PC-9 (cell line): ENCODE measurements at regions not wholly inside any gene's neighbourhood (a gene's known extent, or its start where the extent isn't known, plus 50 kb on each side); places are given as distances from the start of the nearest gene placed in this dataset.

Experiments
- EZH2 ChIP-seq: fragments of 200-600 bp; sonication (generic); IDR thresholded peaks from 2 replicates; pipeline ENCODE4 v1.8.0; 2017; ENCODE audit warnings: antibody characterized with exemption, low read depth
- TF ChIP-seq, protein P1 (sequence below): fragments of 200-600 bp; sonication (generic); conservative IDR thresholded peaks from 2 replicates; pipeline ENCODE4 v1.6.1; 2017; ENCODE audit warnings: mixed run types, antibody characterized with exemption, mild to moderate bottlenecking, moderate library complexity

DNA sequence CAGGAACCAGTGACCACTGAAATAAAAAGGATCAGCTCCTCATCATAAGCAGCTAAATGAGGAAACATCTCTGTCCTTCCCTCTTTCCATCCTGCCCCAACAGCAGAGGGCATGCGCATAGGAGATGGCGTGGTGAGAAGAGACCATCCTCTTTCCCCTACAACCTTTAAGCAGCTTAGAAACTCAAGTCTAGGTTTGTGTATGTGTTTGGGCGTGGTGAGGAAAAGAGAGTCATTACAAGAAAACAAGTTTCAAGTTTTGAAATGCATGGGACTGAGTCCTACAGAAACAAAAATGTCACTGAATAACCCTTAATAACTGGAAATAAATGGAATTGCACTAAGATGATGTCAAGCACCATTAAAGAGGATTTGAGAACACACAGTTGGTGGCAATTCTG lies 96.4 kb upstream of the IL12B start:
- TF ChIP-seq, protein P1, sequence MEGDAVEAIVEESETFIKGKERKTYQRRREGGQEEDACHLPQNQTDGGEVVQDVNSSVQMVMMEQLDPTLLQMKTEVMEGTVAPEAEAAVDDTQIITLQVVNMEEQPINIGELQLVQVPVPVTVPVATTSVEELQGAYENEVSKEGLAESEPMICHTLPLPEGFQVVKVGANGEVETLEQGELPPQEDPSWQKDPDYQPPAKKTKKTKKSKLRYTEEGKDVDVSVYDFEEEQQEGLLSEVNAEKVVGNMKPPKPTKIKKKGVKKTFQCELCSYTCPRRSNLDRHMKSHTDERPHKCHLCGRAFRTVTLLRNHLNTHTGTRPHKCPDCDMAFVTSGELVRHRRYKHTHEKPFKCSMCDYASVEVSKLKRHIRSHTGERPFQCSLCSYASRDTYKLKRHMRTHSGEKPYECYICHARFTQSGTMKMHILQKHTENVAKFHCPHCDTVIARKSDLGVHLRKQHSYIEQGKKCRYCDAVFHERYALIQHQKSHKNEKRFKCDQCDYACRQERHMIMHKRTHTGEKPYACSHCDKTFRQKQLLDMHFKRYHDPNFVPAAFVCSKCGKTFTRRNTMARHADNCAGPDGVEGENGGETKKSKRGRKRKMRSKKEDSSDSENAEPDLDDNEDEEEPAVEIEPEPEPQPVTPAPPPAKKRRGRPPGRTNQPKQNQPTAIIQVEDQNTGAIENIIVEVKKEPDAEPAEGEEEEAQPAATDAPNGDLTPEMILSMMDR, result no peak
- no peak for TF ChIP-seq EZH2
